ENCODE measurements at regions not wholly inside any gene's neighbourhood (a gene's known extent, or its start where the extent isn't known, plus 50 kb on each side); places are given as distances from the start of the nearest gene placed in this dataset.
"Not testable (repeated sequence)": the region's sequence is repeated elsewhere in the genome, so short reads cannot be mapped to it uniquely, and the experiment has no call there.

DNA sequence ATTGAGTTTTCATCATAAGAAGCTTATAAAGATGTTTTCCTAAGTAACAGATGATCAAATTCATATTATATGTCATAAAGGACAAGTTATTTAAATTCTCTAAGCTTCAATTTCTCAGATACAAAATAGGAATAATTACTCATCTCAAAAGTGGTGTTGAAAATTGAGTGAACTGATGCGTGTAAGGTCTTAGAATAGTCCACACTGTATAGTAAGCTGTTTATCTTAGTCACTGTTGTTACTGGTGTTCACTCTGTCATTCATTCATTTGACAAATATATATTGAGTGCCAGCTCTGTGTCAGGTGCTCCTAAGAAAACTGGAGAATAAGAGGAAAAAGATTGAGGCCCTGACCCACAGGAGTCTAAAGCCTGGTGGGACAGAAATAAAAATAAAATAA, 186.3 kb upstream of the BRINP3 start:
- Histone ChIP-seq H3K4me1 (ENCODE audit: insufficient read depth, insufficient read length) (no peaks in the 10 kb centered on the region), H3K4me3 (ENCODE audit: insufficient read length, low read depth) (no peak overlapping the region), H3K36me3 (ENCODE audit: insufficient read depth, insufficient read length, low read length) (no peaks in the 10 kb centered on the region), H3K9me3 (ENCODE audit: insufficient read depth, low read length) (no peaks in the 10 kb centered on the region), H3K9ac (ENCODE audit: insufficient read length, low read depth) (no peak overlapping the region), H3K27me3 (ENCODE audit: insufficient read depth, insufficient read length) (no peaks in the 10 kb centered on the region)
- TF ChIP-seq SUZ12 (IDR thresholded peaks at IDR 0.05; ENCODE audit: extremely low read depth, insufficient read depth, insufficient read length) (no peak), ZNF274 (IDR thresholded peaks at IDR 0.05; ENCODE audit: low read depth, low read length) (no peak), YY1 (IDR thresholded peaks at IDR 0.05; ENCODE audit: insufficient read depth, insufficient read length) (no peak)
- no peak for DNase-seq (ENCODE audit: low read depth, low spot score)

DNA sequence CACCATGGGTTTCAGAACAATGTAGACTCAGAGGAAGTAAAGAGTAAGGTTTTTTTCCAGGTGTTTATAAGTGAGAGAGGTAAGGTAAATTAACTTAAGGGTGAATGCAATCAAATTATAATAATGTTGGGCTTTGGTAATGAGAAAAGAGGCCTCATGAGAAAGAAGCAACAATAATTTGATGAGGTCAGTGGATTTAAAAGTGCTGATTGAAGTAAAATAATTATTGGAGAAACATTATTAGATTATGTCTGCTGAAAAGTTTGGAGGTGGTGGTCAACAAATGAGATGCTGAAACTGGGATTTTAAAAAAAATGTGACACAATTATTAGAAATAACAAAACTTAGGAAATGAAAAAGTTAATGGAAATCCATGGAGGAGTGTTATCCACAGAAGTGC, 187.4 kb upstream of the BRINP3 start:
- Histone ChIP-seq H3K4me1 (ENCODE audit: insufficient read depth, insufficient read length) (no peaks in the 10 kb centered on the region), H3K9me3 (ENCODE audit: insufficient read depth, low read length) (no peaks in the 10 kb centered on the region), H3K4me3 (ENCODE audit: insufficient read length, low read depth) (no peak overlapping the region), H3K36me3 (ENCODE audit: insufficient read depth, insufficient read length, low read length) (no peaks in the 10 kb centered on the region), H3K27me3 (ENCODE audit: insufficient read depth, insufficient read length) (no peaks in the 10 kb centered on the region), H3K9ac (ENCODE audit: insufficient read length, low read depth) (no peak overlapping the region)
- TF ChIP-seq ZNF274 (IDR thresholded peaks at IDR 0.05; ENCODE audit: low read depth, low read length) (no peak), YY1 (IDR thresholded peaks at IDR 0.05; ENCODE audit: insufficient read depth, insufficient read length) (no peak), SUZ12 (IDR thresholded peaks at IDR 0.05; ENCODE audit: extremely low read depth, insufficient read depth, insufficient read length) (no peak)
- no peak for DNase-seq (ENCODE audit: low read depth, low spot score)

DNA sequence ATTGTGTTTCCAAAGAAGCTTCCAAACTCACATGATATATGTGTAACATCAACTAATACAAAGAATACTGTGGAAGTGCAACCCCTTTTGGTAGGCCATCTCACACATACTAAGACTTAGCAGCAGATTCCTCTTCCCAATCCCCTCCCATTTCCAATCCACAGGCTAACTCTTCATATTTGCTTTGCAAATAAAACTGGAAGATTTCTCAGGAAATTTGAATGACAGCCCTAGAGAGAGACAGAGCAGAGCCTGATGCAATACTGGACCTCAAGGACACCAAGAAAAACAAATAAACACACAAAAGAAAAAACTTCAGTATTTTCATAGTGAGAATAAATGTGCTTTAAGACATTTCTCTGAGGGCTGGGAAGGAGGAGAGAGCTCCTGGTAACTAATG, 190.2 kb upstream of the BRINP3 start:
- no peak overlapping the region for H3K4me3 ChIP-seq (ENCODE audit: insufficient read length, low read depth)
- TF ChIP-seq YY1 (IDR thresholded peaks at IDR 0.05; ENCODE audit: insufficient read depth, insufficient read length) (no peak), ZNF274 (IDR thresholded peaks at IDR 0.05; ENCODE audit: low read depth, low read length) (no peak), SUZ12 (IDR thresholded peaks at IDR 0.05; ENCODE audit: extremely low read depth, insufficient read depth, insufficient read length) (no peak)
- no peaks in the 10 kb centered on the region for H3K4me1 ChIP-seq (ENCODE audit: insufficient read depth, insufficient read length)
- no peak for DNase-seq (ENCODE audit: low read depth, low spot score)
- H3K27me3 ChIP-seq (ENCODE audit: insufficient read depth, insufficient read length): no peaks in the 10 kb centered on the region
- H3K9me3 ChIP-seq (ENCODE audit: insufficient read depth, low read length): no peaks in the 10 kb centered on the region
- no peak overlapping the region for H3K9ac ChIP-seq (ENCODE audit: insufficient read length, low read depth)
- no peaks in the 10 kb centered on the region for H3K36me3 ChIP-seq (ENCODE audit: insufficient read depth, insufficient read length, low read length)

DNA sequence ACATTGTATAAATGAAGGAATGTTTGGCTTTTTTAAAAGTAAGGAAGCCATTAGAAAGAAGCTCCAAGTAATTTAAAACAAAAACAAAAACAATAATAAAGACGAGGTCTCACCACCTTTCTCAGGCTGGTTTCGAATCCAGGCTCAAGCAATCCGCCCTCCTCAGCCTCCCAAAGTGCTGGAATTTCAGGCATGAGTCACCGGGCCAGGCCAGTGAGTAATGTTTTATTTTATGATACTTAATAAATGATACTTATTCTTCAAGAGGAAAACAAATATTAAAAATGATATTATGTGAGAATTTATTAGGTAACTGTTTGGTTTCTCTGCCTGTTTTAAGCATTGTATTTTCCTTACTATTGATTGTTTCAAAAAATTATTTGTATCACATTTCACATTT, 201.4 kb upstream of the BRINP3 start:
- Histone ChIP-seq H3K36me3 (ENCODE audit: insufficient read depth, insufficient read length, low read length) (no peaks in the 10 kb centered on the region), H3K27me3 (ENCODE audit: insufficient read depth, insufficient read length) (no peaks in the 10 kb centered on the region), H3K4me3 (ENCODE audit: insufficient read length, low read depth) (no peak overlapping the region), H3K9ac (ENCODE audit: insufficient read length, low read depth) (no peak overlapping the region), H3K9me3 (ENCODE audit: insufficient read depth, low read length) (peaks cover 3% of the 10 kb centered on the region; the same call in 1 of the 2 replicates), H3K4me1 (ENCODE audit: insufficient read depth, insufficient read length) (no peaks in the 10 kb centered on the region)
- no peak for TF ChIP-seq ZNF274 (IDR thresholded peaks at IDR 0.05; ENCODE audit: low read depth, low read length)
- TF ChIP-seq SUZ12 (IDR thresholded peaks at IDR 0.05; ENCODE audit: extremely low read depth, insufficient read depth, insufficient read length): no peak
- TF ChIP-seq YY1 (IDR thresholded peaks at IDR 0.05; ENCODE audit: insufficient read depth, insufficient read length): no peak
- no peak for DNase-seq (ENCODE audit: low read depth, low spot score)

DNA sequence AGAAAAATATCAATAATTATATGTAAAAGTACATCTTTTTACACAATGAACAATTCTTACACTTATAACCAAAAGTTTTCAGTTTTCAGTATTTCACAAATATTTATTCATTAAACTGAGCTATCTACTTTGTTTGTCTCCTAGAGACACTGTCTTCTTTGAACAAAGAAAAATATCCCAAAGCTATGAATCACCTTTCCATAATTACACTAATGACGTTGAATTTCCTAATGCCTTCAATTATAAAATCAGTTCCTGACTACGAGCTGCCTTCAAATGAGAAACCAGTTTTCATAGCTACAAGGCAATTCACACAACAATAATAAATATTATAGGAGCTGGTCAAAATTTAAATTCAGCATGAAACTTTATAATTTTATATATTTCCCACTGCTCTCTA, 201.8 kb upstream of the BRINP3 start:
- Histone ChIP-seq H3K9ac (ENCODE audit: insufficient read length, low read depth) (no peak overlapping the region), H3K4me1 (ENCODE audit: insufficient read depth, insufficient read length) (no peaks in the 10 kb centered on the region), H3K9me3 (ENCODE audit: insufficient read depth, low read length) (no peaks in the 10 kb centered on the region), H3K27me3 (ENCODE audit: insufficient read depth, insufficient read length) (no peaks in the 10 kb centered on the region), H3K4me3 (ENCODE audit: insufficient read length, low read depth) (no peak overlapping the region), H3K36me3 (ENCODE audit: insufficient read depth, insufficient read length, low read length) (no peaks in the 10 kb centered on the region)
- DNase-seq (ENCODE audit: low read depth, low spot score): no peak
- no peak for TF ChIP-seq ZNF274 (IDR thresholded peaks at IDR 0.05; ENCODE audit: low read depth, low read length)
- TF ChIP-seq SUZ12 (IDR thresholded peaks at IDR 0.05; ENCODE audit: extremely low read depth, insufficient read depth, insufficient read length): no peak

DNA sequence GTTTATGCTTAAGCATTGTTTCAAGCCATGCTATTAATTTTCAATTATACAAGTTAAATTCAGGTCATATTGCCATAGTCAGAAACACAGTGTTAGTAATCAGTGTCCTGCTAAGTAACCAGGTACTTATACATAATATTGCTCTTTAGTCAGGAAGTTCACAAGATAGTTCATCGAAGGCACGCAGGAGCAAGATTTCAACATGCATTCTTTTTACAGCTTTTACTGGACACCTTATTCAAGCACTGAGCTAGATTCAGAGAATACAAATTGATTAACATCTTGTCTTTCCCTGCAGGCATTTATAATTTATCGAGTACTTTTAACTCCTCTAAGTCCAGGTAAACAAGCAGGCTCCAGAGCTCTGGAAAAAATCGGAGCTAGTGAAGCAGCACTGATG, 202.3 kb upstream of the BRINP3 start:
- H3K36me3 ChIP-seq (ENCODE audit: insufficient read depth, insufficient read length, low read length): no peaks in the 10 kb centered on the region
- no peak overlapping the region for H3K4me3 ChIP-seq (ENCODE audit: insufficient read length, low read depth)
- TF ChIP-seq ZNF274 (IDR thresholded peaks at IDR 0.05; ENCODE audit: low read depth, low read length) (no peak), SUZ12 (IDR thresholded peaks at IDR 0.05; ENCODE audit: extremely low read depth, insufficient read depth, insufficient read length) (no peak), YY1 (IDR thresholded peaks at IDR 0.05; ENCODE audit: insufficient read depth, insufficient read length) (no peak)
- H3K9ac ChIP-seq (ENCODE audit: insufficient read length, low read depth): no peak overlapping the region
- DNase-seq (ENCODE audit: low read depth, low spot score): no peak
- no peaks in the 10 kb centered on the region for H3K9me3 ChIP-seq (ENCODE audit: insufficient read depth, low read length)
- no peaks in the 10 kb centered on the region for H3K4me1 ChIP-seq (ENCODE audit: insufficient read depth, insufficient read length)
- no peaks in the 10 kb centered on the region for H3K27me3 ChIP-seq (ENCODE audit: insufficient read depth, insufficient read length)

DNA sequence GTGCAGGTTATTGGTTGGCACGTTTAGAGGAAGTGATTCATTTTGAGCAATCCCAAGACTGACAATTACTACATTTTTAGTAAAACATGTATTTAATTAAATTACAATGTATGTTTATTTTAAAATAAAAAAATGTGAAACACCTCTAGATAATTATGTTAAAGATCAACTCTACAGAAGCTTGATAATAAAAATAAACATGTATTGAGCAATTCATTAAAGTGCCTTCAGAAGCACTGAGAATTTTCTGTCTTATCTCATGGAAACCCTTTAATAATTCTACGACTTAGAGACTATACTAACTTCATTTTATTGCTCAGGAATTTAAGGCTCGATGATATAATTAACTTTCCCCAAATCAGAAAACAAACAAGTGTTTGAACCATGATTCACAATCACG, 208.0 kb upstream of the BRINP3 start:
- H3K27me3 ChIP-seq (ENCODE audit: insufficient read depth, insufficient read length): no peaks in the 10 kb centered on the region

DNA sequence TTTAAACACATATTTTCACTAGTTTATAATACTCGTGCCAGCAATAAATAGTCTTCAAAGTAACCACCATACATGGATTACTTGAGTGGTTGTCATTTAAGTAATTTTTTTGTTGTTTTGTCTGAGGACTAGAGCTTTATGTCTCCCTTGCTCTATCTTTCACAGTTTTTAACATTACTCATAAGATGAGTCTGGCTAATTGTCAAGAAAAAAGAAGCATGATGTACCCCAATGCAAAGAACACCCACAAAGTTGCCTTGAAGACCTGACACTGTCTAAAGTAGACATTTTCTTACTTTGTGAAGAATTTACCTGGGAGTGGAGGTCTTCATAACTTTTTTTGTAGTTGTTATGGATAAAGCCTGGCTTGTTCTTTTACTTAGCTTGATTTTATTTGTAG, 210.4 kb upstream of the BRINP3 start:
- no peak overlapping the region for H3K9ac ChIP-seq (ENCODE audit: insufficient read length, low read depth)
- H3K4me3 ChIP-seq (ENCODE audit: insufficient read length, low read depth): no peak overlapping the region
- H3K36me3 ChIP-seq (ENCODE audit: insufficient read depth, insufficient read length, low read length): no peaks in the 10 kb centered on the region
- no peaks in the 10 kb centered on the region for H3K4me1 ChIP-seq (ENCODE audit: insufficient read depth, insufficient read length)
- no peak for DNase-seq (ENCODE audit: low read depth, low spot score)
- no peaks in the 10 kb centered on the region for H3K9me3 ChIP-seq (ENCODE audit: insufficient read depth, low read length)
- H3K27me3 ChIP-seq (ENCODE audit: insufficient read depth, insufficient read length): no peaks in the 10 kb centered on the region
- TF ChIP-seq ZNF274 (IDR thresholded peaks at IDR 0.05; ENCODE audit: low read depth, low read length) (no peak), SUZ12 (IDR thresholded peaks at IDR 0.05; ENCODE audit: extremely low read depth, insufficient read depth, insufficient read length) (no peak), YY1 (IDR thresholded peaks at IDR 0.05; ENCODE audit: insufficient read depth, insufficient read length) (no peak)

More for the DNA sequence above, 208.0 kb upstream of the BRINP3 start:
- Histone ChIP-seq H3K36me3 (ENCODE audit: insufficient read depth, insufficient read length, low read length) (no peaks in the 10 kb centered on the region), H3K4me3 (ENCODE audit: insufficient read length, low read depth) (no peak overlapping the region), H3K4me1 (ENCODE audit: insufficient read depth, insufficient read length) (no peaks in the 10 kb centered on the region), H3K9ac (ENCODE audit: insufficient read length, low read depth) (no peak overlapping the region), H3K9me3 (ENCODE audit: insufficient read depth, low read length) (no peaks in the 10 kb centered on the region)
- no peak for DNase-seq (ENCODE audit: low read depth, low spot score)
- TF ChIP-seq SUZ12 (IDR thresholded peaks at IDR 0.05; ENCODE audit: extremely low read depth, insufficient read depth, insufficient read length): no peak
- TF ChIP-seq YY1 (IDR thresholded peaks at IDR 0.05; ENCODE audit: insufficient read depth, insufficient read length): no peak
- no peak for TF ChIP-seq ZNF274 (IDR thresholded peaks at IDR 0.05; ENCODE audit: low read depth, low read length)

DNA sequence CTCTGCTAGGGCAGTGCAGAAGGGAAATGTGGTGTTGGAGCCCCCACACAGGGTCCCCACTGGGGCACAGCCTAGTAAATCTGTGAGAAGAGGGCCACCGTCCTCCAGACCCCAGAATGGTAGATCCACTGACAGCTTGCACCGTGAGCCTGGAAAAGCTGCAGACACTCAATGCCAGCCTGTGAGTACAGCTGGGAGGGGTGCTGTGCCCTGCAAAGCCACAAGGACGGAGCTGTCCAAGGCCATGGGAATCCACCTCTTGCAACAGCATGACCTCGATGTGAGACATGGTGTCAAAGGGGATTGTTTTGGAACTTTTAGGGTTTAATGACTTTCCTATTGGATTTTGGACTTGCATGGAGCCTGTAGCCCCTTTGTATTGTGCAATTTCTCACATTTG, 220.8 kb upstream of the BRINP3 start:
- H3K9ac ChIP-seq (ENCODE audit: insufficient read length, low read depth); H3K4me3 ChIP-seq (ENCODE audit: insufficient read length, low read depth); H3K27me3 ChIP-seq (ENCODE audit: insufficient read depth, insufficient read length); H3K4me1 ChIP-seq (ENCODE audit: insufficient read depth, insufficient read length); DNase-seq (ENCODE audit: low read depth, low spot score); H3K36me3 ChIP-seq (ENCODE audit: insufficient read depth, insufficient read length, low read length): not testable (repeated sequence)
- H3K9me3 ChIP-seq (ENCODE audit: insufficient read depth, low read length): peaks cover 11% of the 10 kb centered on the region; the same call in 1 of the 2 replicates

All from NT2/D1 (cell line).